ENCODE measurements at regions not wholly inside any gene's neighbourhood (a gene's known extent, or its start where the extent isn't known, plus 50 kb on each side); places are given as distances from the start of the nearest gene placed in this dataset.

DNA sequence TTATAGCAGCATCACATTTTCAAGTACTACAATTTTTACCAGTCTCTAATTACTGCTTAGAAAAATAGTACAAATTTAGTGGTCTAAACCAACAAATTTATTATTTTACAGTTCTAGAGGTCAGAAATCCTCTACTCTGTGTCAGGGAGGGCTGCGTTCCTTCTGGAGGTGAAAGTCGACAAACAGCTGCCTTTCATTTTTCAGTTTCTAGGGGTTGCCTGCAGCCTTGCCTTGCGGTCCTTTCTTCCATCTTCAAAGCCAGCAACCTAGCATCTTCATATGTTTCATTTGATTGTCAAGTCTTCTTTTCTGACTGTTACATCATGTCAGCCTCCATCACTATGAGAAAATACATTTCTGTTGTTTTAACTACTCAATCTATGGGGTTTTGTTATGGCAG is 1022.1 kb downstream of the CDH18 start:
- DNase-seq = no peak

DNA sequence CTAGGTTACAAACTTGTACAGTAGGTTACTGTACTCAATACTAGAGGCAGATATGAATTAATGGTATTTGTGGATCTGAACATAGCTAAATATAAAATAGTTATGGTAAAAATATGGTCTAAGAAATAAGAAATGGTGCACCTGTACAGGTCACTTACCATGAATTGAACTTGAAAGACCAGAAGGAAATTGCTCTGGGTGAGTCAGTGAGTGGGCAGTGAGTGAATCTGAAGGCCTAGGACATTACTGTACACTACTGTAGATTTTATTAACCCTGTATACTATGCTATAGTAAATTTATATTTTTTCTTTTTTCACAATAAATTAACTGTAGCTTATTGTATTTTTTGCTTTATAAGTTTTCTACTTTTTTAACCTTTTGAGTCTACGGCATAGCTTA is 1020.4 kb downstream of the CDH18 start:
- DNase-seq = no peak

DNA sequence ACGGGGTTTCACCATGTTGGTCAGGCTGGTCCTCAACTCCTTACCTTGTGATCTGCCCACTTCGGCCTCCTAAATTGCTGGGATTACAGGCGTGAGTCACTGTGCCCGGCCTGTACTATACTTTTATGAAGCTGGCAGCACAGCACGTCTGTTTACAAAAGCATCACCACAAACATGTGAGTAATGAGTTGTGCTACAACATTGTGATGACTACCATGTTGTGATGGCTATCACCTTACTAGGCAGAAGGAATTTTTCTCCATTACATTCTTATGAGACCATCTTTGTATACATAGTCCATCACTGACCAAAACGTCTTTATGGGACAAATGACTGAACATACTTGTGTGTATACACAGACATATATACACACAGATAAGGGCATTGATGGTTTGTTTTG is 1019.0 kb downstream of the CDH18 start:
- no peak for DNase-seq

DNA sequence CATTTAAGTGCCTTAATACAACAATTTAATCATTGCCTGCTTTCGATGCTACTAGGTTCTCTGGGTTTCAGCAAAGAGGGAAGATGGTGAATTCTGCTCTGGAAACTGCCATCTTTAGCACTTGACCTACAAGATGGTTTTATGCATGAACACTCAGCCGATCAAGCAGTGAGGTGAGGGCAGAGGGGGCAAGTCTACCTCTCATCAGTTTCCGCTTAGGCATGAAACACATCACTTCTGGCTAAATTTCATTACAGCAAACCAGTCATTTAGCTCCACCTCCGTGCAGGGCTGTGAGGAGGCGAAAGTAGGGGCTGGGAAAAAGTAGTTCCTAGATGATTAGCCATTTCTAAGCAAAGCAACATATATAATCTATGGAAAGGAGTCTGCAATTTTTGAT is 1018.0 kb downstream of the CDH18 start:
- DNase-seq = no peak

DNA sequence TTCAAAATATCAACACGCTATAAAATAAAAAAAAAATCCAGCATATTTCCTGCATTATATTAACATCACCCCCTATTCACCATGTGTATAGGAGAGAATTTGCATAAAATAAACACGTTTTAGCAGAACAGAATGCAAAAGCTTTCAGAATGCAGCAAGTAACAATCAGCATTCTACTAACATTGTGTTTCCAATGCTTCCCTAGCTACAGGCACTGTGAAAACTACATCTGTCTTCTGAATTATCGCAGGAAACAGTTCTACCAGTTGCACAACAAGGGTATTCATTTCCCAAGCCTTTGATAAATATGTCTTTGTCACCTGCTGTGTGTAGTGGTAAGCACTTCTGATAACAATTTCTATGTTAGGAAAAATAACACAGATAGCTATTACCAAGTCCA is 1015.8 kb downstream of the CDH18 start:
- no peak for DNase-seq

DNA sequence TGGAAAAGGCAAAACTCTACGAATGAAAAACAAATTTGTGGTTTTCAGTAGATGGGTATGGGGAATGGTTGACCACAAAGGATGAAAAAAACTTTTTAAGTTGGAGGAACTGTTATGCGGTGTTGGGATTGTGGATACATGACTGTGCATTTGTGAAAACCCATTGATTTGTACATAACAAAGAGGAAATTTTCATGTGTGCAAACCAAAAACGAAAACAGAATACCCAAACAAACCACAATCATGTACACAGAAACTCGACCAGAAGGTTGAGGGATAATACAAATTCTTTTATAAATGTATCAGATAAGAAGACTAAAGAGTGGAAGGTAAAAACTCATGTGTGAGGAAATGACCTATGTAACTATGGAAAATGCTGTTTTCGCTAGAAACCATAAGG is 1012.4 kb downstream of the CDH18 start:
- DNase-seq = no peak

DNA sequence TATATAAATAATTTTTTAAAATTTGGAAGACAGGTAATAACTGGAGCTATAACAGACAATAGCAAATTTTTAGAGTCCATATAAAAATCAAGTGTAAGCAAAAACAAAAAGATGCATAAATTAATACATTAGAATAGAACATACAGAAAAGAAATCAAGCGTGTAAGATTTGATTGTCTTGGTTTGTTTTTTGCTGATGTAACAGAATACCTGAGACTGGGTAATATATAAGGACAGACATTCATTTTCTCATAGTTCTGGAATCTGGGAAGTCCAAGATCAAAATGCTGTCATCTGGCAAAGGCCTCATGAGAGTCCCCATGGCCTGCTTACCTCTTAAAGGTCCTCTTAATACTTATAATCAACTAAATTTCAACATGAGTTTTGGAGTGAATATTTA is 1010.1 kb downstream of the CDH18 start:
- DNase-seq = no peak

DNA sequence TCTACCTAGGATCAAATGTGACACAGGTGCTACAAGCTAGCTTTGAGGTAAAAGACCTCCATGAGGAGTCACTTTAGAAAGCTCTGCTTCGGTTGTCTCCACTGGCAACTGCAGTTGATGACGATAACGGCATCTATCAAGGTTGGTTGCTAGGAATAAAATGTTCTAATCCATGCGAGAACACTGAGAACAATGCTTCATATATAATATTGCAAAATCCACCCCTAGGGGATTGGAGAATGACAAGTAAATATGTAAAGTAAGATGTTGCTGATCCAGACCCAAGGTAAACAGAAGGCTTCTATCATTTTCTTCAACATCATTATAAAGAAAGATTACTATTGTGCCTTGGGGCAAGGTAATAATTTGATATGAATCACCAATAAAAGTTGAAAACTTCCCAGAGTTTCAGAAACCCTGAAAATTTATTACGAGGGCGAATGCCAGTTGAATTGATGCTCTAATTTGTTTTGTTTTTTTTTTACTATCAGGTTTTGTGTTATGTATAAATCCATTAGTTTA is 1003.4 kb downstream of the CDH18 start:
- no peak for DNase-seq

DNA sequence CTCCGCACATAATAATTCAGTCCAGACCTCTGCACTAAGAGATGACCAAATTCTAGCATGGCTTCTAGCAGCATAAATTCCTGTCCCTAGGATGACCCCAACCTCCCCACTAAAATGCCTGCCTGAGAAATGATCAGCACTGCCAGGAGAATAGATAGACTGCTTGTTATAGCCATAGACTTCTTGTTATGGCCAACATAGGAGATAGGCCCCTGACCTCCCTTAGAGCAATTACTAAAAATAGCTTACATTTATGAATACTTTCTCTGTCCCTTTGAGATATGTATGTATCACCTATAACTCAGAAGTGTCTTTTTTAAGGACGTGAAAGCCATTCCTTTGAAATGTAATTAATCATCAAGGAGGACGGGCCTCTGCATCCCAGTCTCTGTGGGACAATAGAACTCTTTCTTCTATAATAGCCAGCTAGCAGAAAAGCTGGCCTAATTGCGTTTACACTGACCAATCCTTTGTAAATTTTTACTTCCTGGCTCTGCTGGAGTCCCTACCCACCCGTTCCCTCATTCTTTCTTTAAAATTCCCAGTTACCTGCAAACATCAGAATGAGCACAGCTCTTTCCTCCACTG is 1002.7 kb downstream of the CDH18 start:
- DNase-seq = no peak

DNA sequence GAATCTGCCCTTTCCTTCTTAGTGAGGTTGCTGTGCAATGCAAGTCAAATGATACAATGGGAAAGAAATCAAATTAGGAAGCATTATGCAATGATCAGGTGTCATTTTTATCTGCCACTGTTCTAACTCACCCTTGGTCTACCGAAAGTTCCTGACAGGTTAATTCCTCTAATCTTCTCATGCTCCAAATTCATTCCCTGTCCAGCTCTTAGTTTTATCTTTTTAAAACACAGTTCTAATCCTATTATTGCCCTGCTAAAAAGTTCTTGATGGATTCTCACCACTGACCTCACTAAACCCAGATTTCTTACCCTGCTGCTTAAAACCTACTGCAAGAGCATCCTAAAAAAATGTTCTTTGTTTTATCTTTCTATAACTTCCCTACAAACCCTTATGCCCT is 1000.9 kb downstream of the CDH18 start:
- no peak for DNase-seq

DNA sequence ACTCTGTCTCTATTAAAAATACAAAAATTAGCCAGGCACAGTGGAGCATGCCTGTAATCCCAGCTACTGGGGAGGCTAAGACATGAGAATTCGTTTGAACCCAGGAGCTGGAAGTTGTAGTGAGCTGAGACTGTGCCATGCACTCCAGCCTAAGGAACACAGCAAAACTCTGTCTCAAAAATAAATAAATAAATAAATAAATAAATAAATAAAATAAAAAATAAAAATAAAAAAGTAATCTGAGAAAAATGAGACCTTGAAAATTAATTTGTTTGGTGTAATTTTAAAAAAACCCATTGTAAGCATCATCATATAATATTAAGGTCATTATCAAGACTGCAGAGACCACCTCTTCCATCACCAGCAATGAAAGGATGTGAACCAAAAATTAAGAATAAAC is 997.1 kb downstream of the CDH18 start:
- no peak for DNase-seq

DNA sequence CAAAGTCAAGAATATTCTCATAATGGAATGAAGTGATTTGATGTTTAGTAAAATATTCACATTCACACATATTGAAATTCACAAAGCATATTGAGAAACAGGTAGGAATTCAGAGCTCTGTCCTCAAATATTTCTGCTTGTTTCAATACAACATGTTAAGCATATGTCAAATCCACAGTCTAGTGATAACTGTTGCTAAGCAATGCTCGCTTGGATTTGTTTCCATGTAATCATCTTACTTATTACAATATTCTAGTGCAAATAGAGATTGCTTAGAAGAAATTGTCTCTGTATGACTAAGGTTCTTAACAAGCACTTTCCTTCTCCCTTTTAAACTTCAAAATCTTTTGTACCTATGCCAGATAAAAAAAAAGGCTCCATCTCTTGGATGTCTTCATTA is 995.7 kb downstream of the CDH18 start:
- DNase-seq = no peak

DNA sequence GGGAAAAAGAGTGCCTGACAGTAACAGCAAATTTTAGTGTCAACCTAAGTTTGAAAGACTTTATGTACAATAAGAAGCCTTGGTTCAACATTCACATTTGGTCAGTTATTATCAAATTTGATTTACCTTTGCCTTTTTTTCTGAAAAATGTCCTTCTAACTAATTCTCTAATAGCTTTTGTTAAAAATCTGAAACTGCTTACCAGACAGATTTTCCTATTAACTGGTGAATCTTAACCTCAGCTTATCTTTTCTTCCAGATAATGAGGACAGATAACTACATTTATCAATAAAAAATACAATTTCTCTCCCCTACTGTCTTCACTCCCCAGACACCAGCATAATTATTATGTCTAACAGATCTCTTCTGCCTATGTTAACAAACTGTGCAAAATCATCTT is 988.5 kb downstream of the CDH18 start:
- no peak for DNase-seq

DNA sequence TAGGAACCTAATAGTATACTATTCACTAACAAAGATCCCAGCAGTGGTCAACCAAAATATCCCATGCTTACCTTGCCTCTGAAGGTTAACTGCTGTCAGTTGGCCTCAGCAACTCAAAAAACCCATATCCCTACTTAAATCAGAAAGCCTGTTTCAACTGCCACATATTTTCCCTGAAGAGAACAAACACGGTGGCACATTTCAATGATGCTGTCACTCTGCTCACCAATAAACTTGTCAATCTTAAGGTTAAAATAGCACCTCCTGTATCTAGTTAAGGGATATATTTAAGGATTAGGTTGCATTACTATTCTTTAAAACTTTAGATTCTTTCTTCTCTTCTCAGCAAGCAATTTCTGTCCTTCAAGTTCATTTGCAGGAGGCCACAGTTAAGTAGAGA is 986.9 kb downstream of the CDH18 start:
- DNase-seq = no peak

DNA sequence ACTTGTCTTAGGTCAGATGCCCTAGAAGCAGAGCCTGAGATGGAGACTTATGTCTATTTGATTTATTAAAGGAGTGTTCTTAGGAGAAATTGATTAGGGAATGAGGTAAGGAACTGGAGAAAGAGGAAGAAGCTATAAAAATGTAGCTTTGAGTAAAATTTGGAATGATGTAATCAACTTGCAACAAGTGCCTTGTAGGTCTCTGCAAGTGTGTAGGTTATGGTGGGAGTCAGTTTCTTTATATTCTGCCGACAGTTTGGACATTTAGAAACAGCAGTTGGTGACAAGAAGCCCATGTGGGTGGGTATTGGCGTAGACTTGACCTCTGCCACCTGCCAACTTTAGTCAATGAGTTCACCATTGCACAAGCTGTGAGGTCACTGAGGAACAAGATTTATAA is 986.5 kb downstream of the CDH18 start:
- DNase-seq = no peak

DNA sequence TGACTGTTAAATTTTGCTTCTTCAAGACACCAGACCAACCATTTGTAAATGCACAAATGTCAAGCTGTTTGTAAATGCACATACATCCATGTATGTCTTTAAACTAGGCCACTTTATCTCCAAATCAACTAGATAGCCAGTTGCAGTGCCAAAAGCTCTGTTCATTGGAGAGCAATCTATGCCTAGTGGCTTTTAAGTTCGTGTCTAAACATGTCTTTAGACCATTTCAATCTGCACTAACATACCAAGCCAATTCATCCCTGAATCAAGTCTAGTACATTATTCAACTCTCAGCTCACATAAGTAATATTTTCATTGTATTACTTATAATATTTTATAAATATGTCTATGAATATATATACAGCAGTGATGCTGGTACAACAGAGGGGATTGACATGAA is 985.9 kb downstream of the CDH18 start:
- DNase-seq = no peak

DNA sequence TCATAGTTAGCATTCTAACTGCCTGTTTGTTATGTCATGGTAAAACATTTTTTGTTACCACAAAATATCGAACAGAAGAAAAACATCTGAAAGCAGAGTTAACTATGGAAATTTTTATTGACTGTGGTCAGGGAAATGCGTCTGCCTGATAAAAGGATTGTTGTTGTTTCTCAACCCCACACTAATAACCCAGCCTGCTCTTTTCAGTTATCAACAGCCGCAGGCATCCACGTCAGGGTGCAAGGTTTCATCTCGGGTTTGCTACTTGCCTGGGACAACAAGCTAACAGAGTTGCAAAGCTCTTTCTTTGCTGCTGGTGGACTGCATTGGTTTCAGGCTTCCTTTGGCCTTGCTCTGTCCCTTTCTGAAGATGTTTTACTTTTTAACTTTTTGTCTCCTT is 969.2 kb downstream of the CDH18 start:
- DNase-seq = no peak

DNA sequence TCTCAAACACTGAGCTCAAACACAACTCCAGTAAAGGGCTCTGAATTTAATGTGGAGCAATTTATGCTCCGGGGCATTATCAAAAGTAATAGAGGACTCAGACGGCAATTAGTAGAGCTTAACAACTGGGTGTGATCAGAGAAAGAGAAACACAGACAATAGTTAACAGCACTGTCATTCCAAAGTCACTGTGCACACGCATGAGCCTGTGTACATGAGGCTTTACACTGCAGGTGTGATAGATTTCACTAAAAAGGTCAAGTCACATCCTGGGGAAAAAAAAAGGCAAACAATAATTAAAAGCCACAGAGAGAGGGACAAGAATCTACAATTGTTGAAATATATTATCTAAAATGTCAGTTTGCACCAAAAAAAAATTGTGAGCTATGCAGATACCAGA is 956.5 kb downstream of the CDH18 start:
- DNase-seq = no peak

DNA sequence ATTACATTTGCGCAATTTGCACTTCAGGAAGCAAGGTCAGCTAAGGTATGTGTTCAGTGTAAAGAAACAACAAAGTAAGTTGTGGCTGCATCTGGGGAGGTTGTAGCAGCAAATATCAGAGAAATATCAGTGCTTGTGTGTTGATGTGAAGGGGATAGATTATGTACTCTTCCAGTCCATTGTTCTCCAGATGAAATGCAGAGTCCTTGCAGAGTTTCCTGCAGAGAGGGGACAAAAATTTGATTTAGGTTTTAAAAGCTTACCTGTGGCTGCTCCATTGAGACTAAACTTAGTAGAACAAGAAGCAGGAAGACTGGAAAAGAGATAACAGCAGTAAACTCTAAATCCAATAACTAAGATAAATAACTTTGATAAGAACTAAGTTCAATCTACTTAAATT is 952.2 kb downstream of the CDH18 start:
- no peak for DNase-seq

DNA sequence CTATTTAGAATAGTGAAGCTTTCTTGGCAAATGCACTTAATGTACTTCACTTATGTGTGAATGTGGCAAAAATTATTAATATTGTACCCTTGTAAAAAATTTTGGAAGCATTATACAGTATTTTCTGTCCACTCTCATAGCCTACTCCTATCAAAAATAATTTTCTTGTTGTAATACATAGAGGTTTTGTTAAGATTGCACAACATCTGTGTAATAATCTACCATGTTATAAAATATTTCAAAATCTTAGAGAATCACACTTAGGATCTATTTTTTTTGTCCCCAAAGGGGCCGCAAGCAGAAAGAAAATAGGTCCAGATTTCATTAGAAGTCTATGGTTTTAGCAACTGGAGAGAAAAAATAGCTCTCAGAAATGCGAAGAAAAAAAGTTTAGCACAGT is 945.9 kb downstream of the CDH18 start:
- DNase-seq = no peak

DNA sequence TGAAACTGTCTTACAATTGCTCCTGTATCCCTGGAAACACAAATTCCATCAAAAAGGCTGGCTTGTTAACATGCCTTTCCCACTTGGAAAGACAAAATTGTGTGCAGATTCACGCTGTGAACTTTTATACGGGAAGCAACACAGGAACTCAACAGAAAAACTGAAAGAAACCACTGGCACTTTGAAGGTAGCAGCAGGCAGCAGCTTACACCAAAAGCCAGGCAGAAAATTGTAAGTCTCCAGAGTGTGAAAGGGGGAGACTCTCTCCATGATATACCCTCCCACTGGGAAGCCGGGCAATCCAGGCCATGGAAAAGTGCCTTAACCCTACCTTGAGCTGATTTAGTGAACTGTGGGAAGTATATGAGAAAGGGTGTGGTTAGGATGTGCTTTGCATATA is 943.7 kb downstream of the CDH18 start:
- DNase-seq = no peak

DNA sequence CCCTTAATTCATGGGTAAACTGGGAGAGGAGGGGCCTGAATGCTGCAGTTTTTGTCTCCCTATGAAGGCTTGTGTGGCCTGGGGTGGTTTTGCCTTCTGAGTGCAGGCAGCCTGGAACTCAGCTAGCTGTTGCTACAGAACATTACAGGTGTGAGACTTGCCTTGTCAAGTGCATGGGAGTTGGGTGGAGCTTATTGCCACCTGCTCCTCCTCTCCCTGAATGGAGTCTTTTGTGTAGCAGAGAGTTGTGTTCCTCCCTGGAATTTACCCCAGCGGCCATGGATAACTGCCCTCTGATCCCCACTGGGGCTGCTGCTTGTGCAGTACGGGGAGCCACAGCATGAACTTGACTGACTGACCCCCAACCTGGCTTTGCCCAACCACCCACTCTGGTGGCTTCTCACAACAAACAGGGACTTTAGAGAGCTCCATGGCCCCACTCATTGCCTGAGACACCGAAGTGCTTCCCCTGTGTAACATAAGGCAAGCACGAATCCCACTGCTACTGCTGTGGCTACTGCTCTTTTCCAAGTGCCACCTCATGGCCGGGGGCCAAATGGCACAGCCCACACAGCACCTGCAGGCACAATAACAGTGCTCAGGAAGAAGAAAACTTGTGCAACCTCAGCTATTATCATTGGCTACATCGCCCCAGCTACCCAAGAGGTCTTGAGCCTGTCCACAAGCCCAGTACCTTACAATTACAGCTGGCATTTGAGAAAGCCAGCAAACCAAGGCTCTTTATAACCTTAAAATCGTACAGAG is 942.9 kb downstream of the CDH18 start:
- DNase-seq = no peak

DNA sequence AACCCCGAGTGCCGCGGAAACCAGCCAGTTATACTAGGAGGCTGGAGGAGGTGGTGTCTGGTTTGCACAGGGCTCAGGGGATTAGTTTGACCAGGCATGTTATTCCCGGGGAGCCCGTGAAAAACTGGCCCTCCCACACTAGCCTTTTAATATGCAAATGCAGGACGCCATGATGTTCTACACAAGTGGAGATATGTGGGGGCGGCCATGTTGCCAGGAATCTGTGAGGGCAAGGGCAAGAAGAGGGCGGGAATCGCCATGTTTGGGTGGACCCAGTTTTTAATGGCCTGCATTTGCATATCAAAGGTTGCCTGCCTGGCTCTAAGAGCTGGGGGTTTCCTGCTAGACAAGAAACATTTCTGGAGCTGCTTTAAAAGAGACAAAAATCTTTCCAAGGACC is 940.7 kb downstream of the CDH18 start:
- DNase-seq = no peak

DNA sequence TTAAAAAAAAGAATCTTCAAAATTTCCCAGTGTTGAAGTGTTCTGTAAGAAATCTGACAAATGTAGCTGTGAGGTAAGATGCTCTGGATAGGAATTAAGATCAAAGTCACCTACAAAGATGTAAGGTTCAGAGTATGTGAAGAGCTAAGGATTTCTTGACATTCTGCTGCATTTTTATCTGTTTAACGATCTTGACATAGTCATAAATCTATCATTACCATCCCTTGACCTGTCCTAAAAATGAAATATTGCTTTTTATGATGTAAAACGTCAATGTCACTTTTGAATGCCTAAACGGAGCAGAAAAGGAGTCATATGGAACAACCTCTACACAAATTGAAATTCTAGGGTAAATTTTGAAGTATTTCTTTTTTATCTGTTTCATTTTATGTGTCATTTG is 939.3 kb downstream of the CDH18 start:
- DNase-seq = no peak
